Ishikawa (cell line): ENCODE measurements at regions not wholly inside any gene's neighbourhood (a gene's known extent, or its start where the extent isn't known, plus 50 kb on each side); places are given as distances from the start of the nearest gene placed in this dataset.

Source experiments
- CEBPB ChIP-seq: IDR thresholded peaks from 2 replicates; pipeline ENCODE4 v1.6.1; 2012
- CREB1 ChIP-seq: IDR thresholded peaks from 2 replicates; pipeline ENCODE4 v1.6.1; 2012; ENCODE audit warnings: low read depth
- EGR1 ChIP-seq: IDR thresholded peaks from 2 replicates; pipeline ENCODE4 v1.6.1; 2012

DNA sequence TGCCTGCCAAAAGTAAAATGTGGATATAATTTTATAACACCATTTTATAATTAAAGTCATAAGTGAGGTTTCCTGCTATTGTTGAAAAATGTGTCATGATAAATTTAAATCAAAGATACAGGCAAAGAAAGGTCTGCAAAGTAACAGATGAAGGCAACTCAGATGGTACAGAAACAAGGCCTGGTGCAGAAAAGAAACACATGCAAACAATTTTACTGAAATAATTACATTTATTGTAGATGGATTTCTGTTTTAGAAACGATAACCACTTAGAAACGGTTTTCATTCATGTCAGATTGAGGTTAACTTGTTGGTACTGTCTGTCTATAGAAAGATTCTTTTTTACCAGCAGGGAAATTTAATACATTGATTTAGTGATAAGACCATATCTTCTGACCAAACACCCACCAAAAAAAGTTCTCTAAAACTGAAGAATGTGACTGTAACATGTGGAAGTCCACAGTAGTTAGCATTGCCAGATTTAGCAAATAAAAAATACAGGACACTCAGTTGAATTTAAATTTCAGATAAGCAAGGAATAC, 105.5 kb upstream of the FERMT1 start:
- TF ChIP-seq CREB1 (no peak), CEBPB (no peak), EGR1 (no peak)
